SK-N-MC (cell line): ENCODE measurements at regions not wholly inside any gene's neighbourhood (a gene's known extent, or its start where the extent isn't known, plus 50 kb on each side); places are given as distances from the start of the nearest gene placed in this dataset.

Experiments used
- EZH2 ChIP-seq: fragments of 200-600 bp; sonication (generic); IDR thresholded peaks from one replicate; pipeline ENCODE4 v1.6.1; 2017; ENCODE audit warnings: antibody characterized with exemption
- FOXP2 ChIP-seq: optimal IDR thresholded peaks from 2 replicates; pipeline ENCODE3; 2011; ENCODE audit warnings: mild to moderate bottlenecking, moderate library complexity; ENCODE audit not compliant: insufficient read depth; ENCODE audit errors: extremely low read length, control extremely low read depth
- POLR2AphosphoS5 ChIP-seq: IDR thresholded peaks from 2 replicates; pipeline ENCODE4 v1.6.1; 2012; ENCODE audit warnings: mild to moderate bottlenecking, low read depth, low read length, borderline replicate concordance

DNA sequence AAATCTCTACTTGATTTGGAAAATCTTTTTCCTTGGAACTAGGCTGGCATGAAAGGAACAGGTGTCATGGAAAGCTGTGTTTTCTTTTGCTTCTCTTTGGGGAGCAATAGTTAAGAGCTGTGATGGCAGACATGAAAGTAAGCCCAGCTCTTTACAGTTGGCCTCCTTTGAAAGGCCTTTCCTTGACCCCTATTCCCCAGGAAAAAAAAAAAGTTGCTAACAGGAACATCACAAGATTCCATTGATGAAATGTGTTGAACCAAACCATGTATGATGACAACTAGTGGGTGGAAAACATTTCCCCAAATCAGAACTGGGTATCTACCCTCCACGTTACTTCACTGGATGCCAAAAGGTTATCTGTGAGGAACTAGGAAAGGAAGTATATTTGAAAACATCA, 190.7 kb upstream of the RPL34 start:
- TF ChIP-seq EZH2 = no peak
- TF ChIP-seq POLR2AphosphoS5 = no peak
- TF ChIP-seq FOXP2 = no peak
